Trophoblast cell (in vitro differentiated cells and primary cell): ENCODE measurements at regions not wholly inside any gene's neighbourhood (a gene's known extent, or its start where the extent isn't known, plus 50 kb on each side); places are given as distances from the start of the nearest gene placed in this dataset.

Experiments
- DNase-seq, 2 donors: peaks; one replicate each; pipeline ENCODE4 v3.0.0-alpha.2; 2016
- H2AFZ ChIP-seq: 2 replicates; pipeline ENCODE4 v1.6.1; 2013; ENCODE audit warnings: low read length, moderate library complexity, mild to moderate bottlenecking; ENCODE audit not compliant: insufficient read depth, poor library complexity
- H2AK5ac ChIP-seq: 2 replicates; pipeline ENCODE4 v1.6.1; 2013; ENCODE audit warnings: mild to moderate bottlenecking, low read length
- H2BK120ac ChIP-seq: 2 replicates; pipeline ENCODE4 v1.6.1; 2013; ENCODE audit warnings: low read length, mild to moderate bottlenecking, moderate library complexity; ENCODE audit not compliant: insufficient read depth, poor library complexity
- H2BK12ac ChIP-seq: 2 replicates; pipeline ENCODE4 v1.6.1; 2013; ENCODE audit warnings: mild to moderate bottlenecking, low read length, moderate library complexity
- H2BK5ac ChIP-seq: 2 replicates; pipeline ENCODE4 v1.6.1; 2013; ENCODE audit warnings: low read length, low read depth, moderate library complexity, mild to moderate bottlenecking; ENCODE audit not compliant: poor library complexity
- H3K14ac ChIP-seq: 2 replicates; pipeline ENCODE4 v1.6.1; 2013; ENCODE audit warnings: mild to moderate bottlenecking, low read length
- H3K18ac ChIP-seq: 2 replicates; pipeline ENCODE4 v1.6.1; 2013; ENCODE audit warnings: mild to moderate bottlenecking, low read length
- H3K23ac ChIP-seq: 2 replicates; pipeline ENCODE4 v1.6.1; 2013; ENCODE audit warnings: low read length
- H3K27ac ChIP-seq: 2 replicates; pipeline ENCODE4 v1.5.1; 2013; ENCODE audit warnings: low read depth, mild to moderate bottlenecking, inconsistent platforms, low read length, moderate library complexity
- H3K27me3 ChIP-seq: 2 replicates; pipeline ENCODE4 v1.6.1; 2013; ENCODE audit warnings: inconsistent platforms, mild to moderate bottlenecking, low read length, moderate library complexity; ENCODE audit not compliant: insufficient read depth
- H3K36me3 ChIP-seq, 2 experiments: 1 replicate in 1 of 2; 2 replicates in 1 of 2; pipeline ENCODE4 v1.6.1; 2013; ENCODE audit warnings: low read length in 2 of 2, mild to moderate bottlenecking in 2 of 2, moderate library complexity in 1 of 2; ENCODE audit not compliant: insufficient read depth in 2 of 2, control insufficient read depth in 1 of 2
- H3K4ac ChIP-seq: 2 replicates; pipeline ENCODE4 v1.6.1; 2013; ENCODE audit warnings: low read depth, mild to moderate bottlenecking, low read length, moderate library complexity
- H3K4me1 ChIP-seq, 2 experiments: 1 replicate in 1 of 2; 2 replicates in 1 of 2; pipeline ENCODE4 v1.6.1; 2013; ENCODE audit warnings: low read length in 2 of 2, mild to moderate bottlenecking in 2 of 2, moderate library complexity in 1 of 2; ENCODE audit not compliant: insufficient read depth in 2 of 2, control insufficient read depth in 1 of 2
- H3K4me2 ChIP-seq: 2 replicates; pipeline ENCODE4 v1.6.1; 2013; ENCODE audit warnings: inconsistent platforms, mild to moderate bottlenecking, low read length, moderate library complexity
- H3K4me3 ChIP-seq: 2 replicates; pipeline ENCODE4 v1.5.1; 2013; ENCODE audit warnings: mild to moderate bottlenecking, low read depth, low read length, inconsistent platforms
- H3K79me1 ChIP-seq: one replicate; pipeline ENCODE4 v1.6.1; 2013; ENCODE audit warnings: low read length
- H3K79me2 ChIP-seq: 2 replicates; pipeline ENCODE4 v1.6.1; 2013; ENCODE audit warnings: low read length, mild to moderate bottlenecking; ENCODE audit not compliant: control insufficient read depth, insufficient read depth, poor library complexity
- H3K9ac ChIP-seq: 2 replicates; pipeline ENCODE4 v1.6.1; 2013; ENCODE audit warnings: mild to moderate bottlenecking, low read length
- H3K9me3 ChIP-seq: 2 replicates; pipeline ENCODE4 v1.6.1; 2013; ENCODE audit warnings: low read depth, mild to moderate bottlenecking, control low read depth, inconsistent platforms, low read length; ENCODE audit not compliant: insufficient read depth
- H4K12ac ChIP-seq: 2 replicates; pipeline ENCODE4 v1.6.1; 2013; ENCODE audit warnings: low read depth, mild to moderate bottlenecking, low read length, moderate library complexity
- H4K8ac ChIP-seq: 2 replicates; pipeline ENCODE4 v1.6.1; 2013; ENCODE audit warnings: low read depth, mild to moderate bottlenecking, low read length, moderate library complexity
- H4K91ac ChIP-seq: one replicate; pipeline ENCODE4 v1.6.1; 2013; ENCODE audit warnings: low read depth, mild to moderate bottlenecking, low read length, moderate library complexity
- WGBS: extraction: QIAGEN DNeasy Blood & Tissue Kit; methylation state at CpG from one replicate; pipeline ENCODE4 v1.1.7; 2013; ENCODE audit warnings: missing lambda C conversion rate; ENCODE audit not compliant: insufficient read length, insufficient coverage; ENCODE audit errors: extremely low coverage; 5-methylcytosine and 5-hydroxymethylcytosine counted together

DNA sequence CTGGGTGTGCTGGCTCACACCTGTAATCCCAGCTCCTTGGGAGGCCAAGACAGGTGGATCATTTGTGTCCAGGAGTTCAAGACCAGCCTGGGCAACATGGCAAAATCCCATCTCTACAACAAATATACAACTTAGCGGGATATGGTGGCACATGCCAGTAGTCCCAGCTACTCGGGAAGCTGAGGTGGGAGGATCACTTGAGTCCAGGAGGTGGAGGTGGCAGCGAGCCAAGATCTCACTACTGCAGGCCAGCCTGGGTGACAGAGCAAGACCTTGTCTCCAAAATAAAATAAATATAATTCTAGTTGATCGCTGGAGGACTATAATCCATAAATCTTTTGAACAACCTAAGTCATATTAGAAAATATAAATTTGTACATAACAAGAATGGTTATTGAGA lies 1061.5 kb upstream of the PCDH9 start:
- no peaks in the 10 kb centered on the region for H3K36me3 ChIP-seq
- no peak overlapping the region for H3K27ac ChIP-seq
- H2AK5ac ChIP-seq, result no peak overlapping the region
- H3K4me1 ChIP-seq, result no peaks in the 10 kb centered on the region
- H3K79me1 ChIP-seq, result no peaks in the 10 kb centered on the region
- H3K27me3 ChIP-seq, result no peaks in the 10 kb centered on the region
- no peak overlapping the region for H2AFZ ChIP-seq
- H4K12ac ChIP-seq, result no peak overlapping the region
- no peak for DNase-seq
- H2BK12ac ChIP-seq, result no peak overlapping the region
- no peak overlapping the region for H3K18ac ChIP-seq
- no peak overlapping the region for H3K4me2 ChIP-seq
- no peaks in the 10 kb centered on the region for H3K79me2 ChIP-seq
- H2BK120ac ChIP-seq, result no peak overlapping the region
- no CpG with 5 or more reads among the region's 4 CpGs for WGBS
- H3K4me3 ChIP-seq, result no peak overlapping the region
- no peak overlapping the region for H3K9ac ChIP-seq
- H3K4ac ChIP-seq, result no peak overlapping the region
- no peak overlapping the region for H3K23ac ChIP-seq
- no peak overlapping the region for H3K14ac ChIP-seq
- H2BK5ac ChIP-seq, result no peak overlapping the region
- H4K8ac ChIP-seq, result no peak overlapping the region
- no peak overlapping the region for H4K91ac ChIP-seq
- no peaks in the 10 kb centered on the region for H3K9me3 ChIP-seq

DNA sequence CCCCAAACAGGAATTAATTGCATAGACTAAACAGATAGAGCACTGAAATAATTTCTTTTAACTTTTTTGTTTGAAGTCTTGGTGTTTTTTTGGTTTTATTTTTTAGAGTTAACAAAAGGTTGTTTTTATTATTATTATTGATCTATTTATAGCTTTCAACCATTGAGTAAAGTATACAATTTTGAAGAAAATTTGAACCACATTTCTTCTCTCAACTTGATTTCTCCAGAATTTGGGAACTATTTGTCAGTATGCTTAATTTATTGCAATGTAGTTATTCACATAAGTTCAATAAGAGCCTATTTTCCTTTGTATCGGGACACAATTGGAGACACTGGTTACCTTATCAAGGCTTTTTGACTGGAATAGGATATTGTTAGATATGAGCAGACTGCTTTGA lies 1045.6 kb upstream of the PCDH9 start:
- Histone ChIP-seq H3K23ac (no peak overlapping the region), H3K4me2 (no peak overlapping the region), H2BK120ac (no peak overlapping the region), H2BK12ac (no peak overlapping the region), H3K9ac (no peak overlapping the region), H3K4me3 (no peak overlapping the region), H3K4ac (no peak overlapping the region), H3K27me3 (no peaks in the 10 kb centered on the region), H4K12ac (no peak overlapping the region), H2BK5ac (no peak overlapping the region), H3K79me2 (no peaks in the 10 kb centered on the region), H2AK5ac (no peak overlapping the region), H3K4me1 (no peaks in the 10 kb centered on the region), H3K27ac (no peak overlapping the region), H4K8ac (no peak overlapping the region), H4K91ac (no peak overlapping the region), H2AFZ (no peak overlapping the region), H3K9me3 (peaks cover 2% of the 10 kb centered on the region), H3K14ac (no peak overlapping the region), H3K36me3 (no peaks in the 10 kb centered on the region), H3K18ac (no peak overlapping the region), H3K79me1 (no peaks in the 10 kb centered on the region)
- DNase-seq, result no peak
- WGBS, result no CpG with 5 or more reads among the region's 1 CpG

DNA sequence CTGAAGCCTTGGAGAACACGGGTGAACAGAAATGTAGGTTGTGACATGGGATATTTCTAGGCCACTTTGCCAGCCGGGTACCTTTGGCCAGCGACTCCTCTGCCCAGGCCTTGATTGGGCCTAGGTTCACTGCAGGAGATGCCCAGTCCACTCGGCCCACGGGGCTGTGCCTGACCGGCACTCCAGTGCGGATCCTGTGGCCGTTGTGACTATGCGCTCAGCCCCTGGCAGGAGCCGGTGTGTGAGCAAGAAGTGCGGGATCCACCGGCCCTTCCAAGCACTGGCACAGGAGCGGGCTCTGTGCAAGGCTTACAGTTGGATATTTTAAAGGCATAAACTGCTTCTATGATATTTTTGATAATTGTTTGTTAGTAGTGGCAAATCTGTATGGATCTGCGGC lies 1042.5 kb upstream of the PCDH9 start:
- no peak overlapping the region for H2AFZ ChIP-seq
- H3K27me3 ChIP-seq, result no peaks in the 10 kb centered on the region
- no peak overlapping the region for H3K27ac ChIP-seq
- H4K91ac ChIP-seq, result no peak overlapping the region
- no peaks in the 10 kb centered on the region for H3K36me3 ChIP-seq
- no peak overlapping the region for H2BK120ac ChIP-seq
- H3K4ac ChIP-seq, result no peak overlapping the region
- no peak overlapping the region for H3K4me2 ChIP-seq
- WGBS, result no CpG with 5 or more reads among the region's 14 CpGs
- H3K18ac ChIP-seq, result no peak overlapping the region
- H3K14ac ChIP-seq, result no peak overlapping the region
- no peak overlapping the region for H2BK12ac ChIP-seq
- H3K4me1 ChIP-seq, result no peaks in the 10 kb centered on the region
- no peak overlapping the region for H3K23ac ChIP-seq
- H3K79me1 ChIP-seq, result no peaks in the 10 kb centered on the region
- no peak overlapping the region for H3K9ac ChIP-seq
- H2AK5ac ChIP-seq, result no peak overlapping the region
- no peak overlapping the region for H2BK5ac ChIP-seq
- peaks cover 2% of the 10 kb centered on the region for H3K9me3 ChIP-seq
- H3K79me2 ChIP-seq, result no peaks in the 10 kb centered on the region
- no peak overlapping the region for H4K8ac ChIP-seq
- no peak overlapping the region for H3K4me3 ChIP-seq
- no peak overlapping the region for H4K12ac ChIP-seq
- DNase-seq, result no peak

DNA sequence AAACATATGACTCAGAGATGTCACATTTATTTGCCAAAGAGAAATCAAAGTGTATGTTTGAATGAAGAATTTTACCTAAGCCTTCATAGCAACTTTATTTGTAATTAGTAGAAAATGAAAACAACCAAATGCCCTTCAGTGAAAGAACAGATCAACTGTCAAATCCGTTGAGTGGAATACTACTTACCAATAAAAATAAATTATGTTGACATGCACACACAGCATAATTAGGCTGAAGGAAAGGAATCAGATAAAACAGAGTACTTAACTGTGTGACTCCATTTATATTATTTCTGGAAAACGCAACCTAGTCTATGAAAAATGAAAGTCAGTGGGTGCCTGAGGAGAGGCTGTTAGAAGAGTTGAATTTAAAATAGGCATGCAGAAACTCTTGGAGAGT lies 1034.6 kb upstream of the PCDH9 start:
- Histone ChIP-seq H3K14ac (no peak overlapping the region), H2BK5ac (no peak overlapping the region), H2AFZ (no peak overlapping the region), H4K8ac (no peak overlapping the region), H3K27ac (no peak overlapping the region), H3K23ac (no peak overlapping the region), H3K4me1 (no peaks in the 10 kb centered on the region), H2BK120ac (no peak overlapping the region), H4K12ac (no peak overlapping the region), H3K79me1 (no peaks in the 10 kb centered on the region), H3K4me3 (no peak overlapping the region), H2AK5ac (no peak overlapping the region), H4K91ac (no peak overlapping the region), H3K18ac (no peak overlapping the region), H3K4ac (no peak overlapping the region), H3K27me3 (no peaks in the 10 kb centered on the region), H2BK12ac (no peak overlapping the region), H3K36me3 (no peaks in the 10 kb centered on the region), H3K9me3 (no peaks in the 10 kb centered on the region), H3K4me2 (no peak overlapping the region), H3K79me2 (no peaks in the 10 kb centered on the region), H3K9ac (no peak overlapping the region)
- no CpG with 5 or more reads among the region's 2 CpGs for WGBS
- no peak for DNase-seq
